Fibroblast of lung (primary cell): ENCODE measurements at regions not wholly inside any gene's neighbourhood (a gene's known extent, or its start where the extent isn't known, plus 50 kb on each side); places are given as distances from the start of the nearest gene placed in this dataset.

Source experiments
- DNase-seq, 2 donors: peaks; one replicate each; pipeline versions ENCODE4 v3.0.0 to v3.0.0-alpha.2; 2010; ENCODE audit warnings: low read depth in 2 of 2
- H2AFZ ChIP-seq: 2 replicates; pipeline ENCODE4 v1.5.1; 2012; ENCODE audit warnings: low read length, control low read depth, inconsistent platforms
- H3K27ac ChIP-seq: 2 replicates; pipeline ENCODE4 v1.5.1; 2011; ENCODE audit warnings: low read length, control low read depth; ENCODE audit not compliant: insufficient read depth
- H3K27me3 ChIP-seq: 2 replicates; pipeline ENCODE4 v1.5.1; 2011; ENCODE audit warnings: mild to moderate bottlenecking, low read length; ENCODE audit not compliant: control insufficient read depth, insufficient read depth
- H3K36me3 ChIP-seq: 2 replicates; pipeline ENCODE4 v1.5.1; 2011; ENCODE audit warnings: low read length; ENCODE audit not compliant: control insufficient read depth, insufficient read depth
- H3K4me1 ChIP-seq: 2 replicates; pipeline ENCODE4 v1.5.1; 2011; ENCODE audit warnings: low read length; ENCODE audit not compliant: control insufficient read depth, insufficient read depth; ENCODE audit errors: extremely low read depth
- H3K4me2 ChIP-seq: 2 replicates; pipeline ENCODE4 v1.5.1; 2011; ENCODE audit warnings: low read length, control low read depth; ENCODE audit not compliant: insufficient read depth; ENCODE audit errors: extremely low read depth
- H3K4me3 ChIP-seq, 4 experiments: fragments of 200-600 bp in 1 of 4; sonication (generic) in 1 of 4; replicated peaks in 1 of 4; 2 replicates each; pipeline ENCODE4 v1.5.1; 2011 to 2016; ENCODE audit warnings: low read length in 4 of 4, low read depth in 3 of 4, mild to moderate bottlenecking in 3 of 4, control low read depth in 2 of 4, inconsistent platforms in 1 of 4, mixed read lengths in 1 of 4; ENCODE audit not compliant: insufficient read depth in 1 of 4; ENCODE audit errors: control extremely low read depth in 1 of 4
- H3K79me2 ChIP-seq: 2 replicates; pipeline ENCODE4 v1.5.1; 2012; ENCODE audit warnings: mild to moderate bottlenecking, low read length, inconsistent platforms; ENCODE audit not compliant: control insufficient read depth, insufficient read depth
- H3K9ac ChIP-seq: 2 replicates; pipeline ENCODE4 v1.5.1; 2011; ENCODE audit warnings: mild to moderate bottlenecking, low read length, control low read depth; ENCODE audit not compliant: insufficient read depth
- H3K9me3 ChIP-seq: 2 replicates; pipeline ENCODE4 v1.5.1; 2012; ENCODE audit warnings: low read depth, low read length; ENCODE audit not compliant: control insufficient read depth, insufficient read depth
- H4K20me1 ChIP-seq: 2 replicates; pipeline ENCODE4 v1.5.1; 2011; ENCODE audit warnings: low read length; ENCODE audit not compliant: control insufficient read depth, insufficient read depth; ENCODE audit errors: extremely low read depth
- EZH2 ChIP-seq: IDR thresholded peaks from 2 replicates; pipeline ENCODE4 v1.5.1; 2012; ENCODE audit warnings: low read length, control low read depth, mild to moderate bottlenecking; ENCODE audit errors: missing control alignments
- TF ChIP-seq, protein P1 (sequence below), 2 donors: IDR thresholded peaks in 1 of 2; conservative IDR thresholded peaks in 1 of 2; 1 replicate in 1 of 2; 2 replicates in 1 of 2; pipeline ENCODE4 v1.5.1; 2011 to 2012; ENCODE audit warnings: low read length in 2 of 2, control low read depth in 1 of 2, inconsistent platforms in 1 of 2, low read depth in 1 of 2, mild to moderate bottlenecking in 1 of 2

DNA sequence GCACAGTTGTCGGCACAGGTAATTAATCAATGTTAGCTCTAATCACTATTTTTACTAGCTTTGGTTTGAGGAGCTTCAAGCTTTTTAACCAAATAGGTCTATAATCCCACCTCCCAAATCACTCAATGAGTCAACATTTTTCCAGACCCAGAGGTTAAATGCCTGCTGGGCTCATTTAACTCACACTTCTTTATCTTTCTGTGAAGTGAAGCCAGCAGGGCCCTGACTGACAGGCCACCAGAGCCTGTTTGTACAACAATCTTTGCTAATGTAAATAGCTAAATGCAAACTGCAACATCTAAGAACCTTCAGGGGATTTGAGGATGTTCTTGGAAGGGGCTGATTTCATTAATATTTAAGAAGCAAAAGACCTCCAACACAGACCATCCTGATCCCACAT is 98.4 kb upstream of the NREP start:
- H3K9me3 ChIP-seq = no peaks in the 10 kb centered on the region
- no peak overlapping the region for H2AFZ ChIP-seq
- H3K4me2 ChIP-seq = no peak overlapping the region
- no peak overlapping the region for H3K4me3 ChIP-seq
- TF ChIP-seq EZH2 = no peak
- TF ChIP-seq, protein P1, sequence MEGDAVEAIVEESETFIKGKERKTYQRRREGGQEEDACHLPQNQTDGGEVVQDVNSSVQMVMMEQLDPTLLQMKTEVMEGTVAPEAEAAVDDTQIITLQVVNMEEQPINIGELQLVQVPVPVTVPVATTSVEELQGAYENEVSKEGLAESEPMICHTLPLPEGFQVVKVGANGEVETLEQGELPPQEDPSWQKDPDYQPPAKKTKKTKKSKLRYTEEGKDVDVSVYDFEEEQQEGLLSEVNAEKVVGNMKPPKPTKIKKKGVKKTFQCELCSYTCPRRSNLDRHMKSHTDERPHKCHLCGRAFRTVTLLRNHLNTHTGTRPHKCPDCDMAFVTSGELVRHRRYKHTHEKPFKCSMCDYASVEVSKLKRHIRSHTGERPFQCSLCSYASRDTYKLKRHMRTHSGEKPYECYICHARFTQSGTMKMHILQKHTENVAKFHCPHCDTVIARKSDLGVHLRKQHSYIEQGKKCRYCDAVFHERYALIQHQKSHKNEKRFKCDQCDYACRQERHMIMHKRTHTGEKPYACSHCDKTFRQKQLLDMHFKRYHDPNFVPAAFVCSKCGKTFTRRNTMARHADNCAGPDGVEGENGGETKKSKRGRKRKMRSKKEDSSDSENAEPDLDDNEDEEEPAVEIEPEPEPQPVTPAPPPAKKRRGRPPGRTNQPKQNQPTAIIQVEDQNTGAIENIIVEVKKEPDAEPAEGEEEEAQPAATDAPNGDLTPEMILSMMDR (conservative IDR thresholded peaks at IDR 0.05 in 1 of 2, IDR thresholded peaks at IDR 0.05 in 1 of 2; ENCODE audit: low read depth in 1 of 2, low read length in 2 of 2) = no peak
- H3K9ac ChIP-seq = no peak overlapping the region
- H4K20me1 ChIP-seq = no peaks in the 10 kb centered on the region
- DNase-seq = peak in 1 of 2 donors; percentile 19
- H3K27me3 ChIP-seq = no peaks in the 10 kb centered on the region
- no peaks in the 10 kb centered on the region for H3K36me3 ChIP-seq
- H3K4me1 ChIP-seq = peaks cover 2% of the 10 kb centered on the region
- no peak overlapping the region for H3K27ac ChIP-seq
- H3K79me2 ChIP-seq = no peaks in the 10 kb centered on the region

- Histone ChIP-seq H3K9me3 (no peaks in the 10 kb centered on the region), H4K20me1 (no peaks in the 10 kb centered on the region), H3K4me1 (peaks cover 2% of the 10 kb centered on the region), H3K36me3 (no peaks in the 10 kb centered on the region), H3K4me3 (no peak overlapping the region), H3K79me2 (no peaks in the 10 kb centered on the region), H3K27ac (no peak overlapping the region), H3K27me3 (no peaks in the 10 kb centered on the region), H3K9ac (no peak overlapping the region), H2AFZ (no peak overlapping the region), H3K4me2 (no peak overlapping the region)
- peak in 1 of 2 donors; percentile 18 for DNase-seq
- no peak for TF ChIP-seq EZH2
- TF ChIP-seq, protein P1 (conservative IDR thresholded peaks at IDR 0.05 in 1 of 2, IDR thresholded peaks at IDR 0.05 in 1 of 2; ENCODE audit: low read depth in 1 of 2, low read length in 2 of 2) = no peak
Measured at GRCh38 chr5:111854186-111854585, 97.2 kb upstream of the NREP start.

- Histone ChIP-seq H3K4me1 (peaks cover 2% of the 10 kb centered on the region), H3K27me3 (no peaks in the 10 kb centered on the region), H3K4me3 (no peak overlapping the region), H3K79me2 (no peaks in the 10 kb centered on the region), H3K36me3 (no peaks in the 10 kb centered on the region), H3K4me2 (no peak overlapping the region), H3K9me3 (no peaks in the 10 kb centered on the region), H4K20me1 (no peaks in the 10 kb centered on the region), H2AFZ (no peak overlapping the region), H3K9ac (no peak overlapping the region), H3K27ac (no peak overlapping the region)
- TF ChIP-seq, protein P1 (conservative IDR thresholded peaks at IDR 0.05 in 1 of 2, IDR thresholded peaks at IDR 0.05 in 1 of 2; ENCODE audit: low read depth in 1 of 2, low read length in 2 of 2) = no peak
- TF ChIP-seq EZH2 = no peak
- peak in 1 of 2 donors; percentile 61 for DNase-seq
Measured at GRCh38 chr5:111853748-111854147, 96.8 kb upstream of the NREP start.
